GM21381 (cell line): ENCODE measurements at regions not wholly inside any gene's neighbourhood (a gene's known extent, or its start where the extent isn't known, plus 50 kb on each side); places are given as distances from the start of the nearest gene placed in this dataset.

Experiments used
- ATAC-seq: cut with Tn5 transposase; IDR thresholded peaks from one replicate; pipeline ENCODE4 v1.9.1; 2021; ENCODE audit warnings: mild to moderate bottlenecking, moderate library complexity; ENCODE audit not compliant: unreplicated experiment

- no peak for ATAC-seq
These were observed 155.9 kb downstream of the DLEU7 start for GRCh38 chr13:50687545-50687944.

- no peak for ATAC-seq
These were observed 153.5 kb downstream of the DLEU7 start for GRCh38 chr13:50690006-50690405.

- ATAC-seq = no peak
These were observed 152.3 kb downstream of the DLEU7 start for GRCh38 chr13:50691176-50691680.

GRCh38 chr13:50691681-50692263 lies 151.7 kb downstream of the DLEU7 start:
- no peak for ATAC-seq

GRCh38 chr13:50692396-50692915 lies 151.0 kb downstream of the DLEU7 start:
- no peak for ATAC-seq

DNA sequence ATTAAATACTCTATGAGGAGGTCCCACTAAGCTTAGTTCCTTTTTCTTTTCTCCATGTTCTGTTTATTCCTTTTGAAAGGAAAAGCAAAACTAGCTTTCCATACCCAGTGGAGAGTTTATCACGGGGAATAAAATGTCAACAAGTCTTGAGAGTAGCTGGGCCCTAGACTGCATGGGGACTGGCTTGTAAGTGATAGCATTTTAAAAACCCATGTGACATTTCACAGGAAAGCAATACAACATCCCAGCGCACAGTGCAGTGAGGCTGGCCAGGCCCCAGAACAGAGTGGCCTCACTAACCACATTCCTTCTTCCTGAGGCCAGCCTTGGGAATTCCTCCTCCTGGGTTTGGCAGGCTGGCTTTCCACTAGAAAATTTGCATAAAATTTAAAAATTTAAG lies 149.8 kb downstream of the DLEU7 start:
- no peak for ATAC-seq

DNA sequence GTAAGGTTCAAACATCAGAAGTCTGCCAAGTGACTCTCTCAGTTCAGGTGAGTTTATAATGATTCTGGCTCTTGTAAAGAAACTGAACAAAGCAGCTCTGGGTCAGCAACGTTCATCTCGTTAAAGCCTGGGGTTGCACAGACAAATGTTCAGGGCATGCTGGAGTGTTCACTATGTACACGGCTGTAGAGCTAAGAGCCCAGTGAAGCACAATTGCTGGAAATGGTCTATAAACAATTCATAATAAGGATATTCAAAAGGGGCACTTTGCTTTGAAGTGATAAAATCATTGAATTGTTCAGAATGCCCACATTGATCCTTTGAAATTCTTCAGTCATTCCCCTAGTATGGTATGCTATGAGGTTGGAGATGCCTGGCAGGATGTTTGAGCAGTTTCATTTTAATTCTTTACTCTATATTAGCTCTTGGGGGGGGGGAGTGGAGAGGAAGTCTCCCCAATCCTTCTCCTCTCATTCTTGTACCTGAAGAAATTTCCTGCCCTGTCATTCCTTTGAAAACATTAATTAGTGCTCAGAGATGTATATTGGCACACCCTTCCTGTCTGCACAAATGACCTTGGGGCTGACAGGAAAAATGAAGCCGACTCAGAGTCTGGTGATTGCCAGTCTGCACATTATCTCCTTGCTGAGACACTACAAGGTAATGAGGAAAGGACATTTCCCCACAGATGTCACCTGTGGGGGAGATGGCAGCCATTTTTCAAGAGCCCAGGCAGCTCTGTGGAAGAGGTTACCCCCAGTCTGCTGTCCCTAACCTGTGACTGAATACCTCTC lies 145.5 kb downstream of the DLEU7 start:
- ATAC-seq = no peak

GRCh38 chr13:50699874-50700663 lies 143.4 kb downstream of the DLEU7 start:
- ATAC-seq = no peak

DNA sequence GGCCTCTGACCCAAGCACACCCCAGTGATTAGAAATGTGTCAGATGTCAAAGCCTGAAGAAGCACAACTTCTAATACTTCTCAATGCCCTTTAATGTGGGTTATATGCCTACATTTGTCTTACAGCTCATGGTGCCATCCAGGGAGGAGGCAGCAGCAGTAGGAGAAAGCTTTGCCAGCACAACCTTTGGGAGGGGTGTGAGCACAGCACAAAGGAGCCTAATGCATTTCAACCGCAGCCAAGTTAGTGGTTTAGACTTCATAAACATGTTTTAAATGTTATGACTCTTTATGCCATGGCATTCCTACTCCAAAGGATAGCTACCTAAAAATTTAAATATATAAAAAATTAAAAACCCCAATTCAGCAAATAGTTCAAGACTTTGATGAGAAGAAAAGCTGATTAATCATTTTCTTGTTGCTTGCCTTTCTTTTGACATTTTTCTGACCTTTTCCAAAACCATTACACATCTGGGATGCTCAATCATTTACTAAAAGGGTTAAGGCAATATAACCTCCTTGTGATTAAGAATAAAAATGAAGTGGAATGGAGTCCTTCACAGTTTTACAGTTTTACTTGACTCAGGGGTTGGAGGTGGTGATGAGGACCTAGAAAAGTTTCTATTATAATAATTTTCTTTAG lies 142.7 kb downstream of the DLEU7 start:
- no peak for ATAC-seq

DNA sequence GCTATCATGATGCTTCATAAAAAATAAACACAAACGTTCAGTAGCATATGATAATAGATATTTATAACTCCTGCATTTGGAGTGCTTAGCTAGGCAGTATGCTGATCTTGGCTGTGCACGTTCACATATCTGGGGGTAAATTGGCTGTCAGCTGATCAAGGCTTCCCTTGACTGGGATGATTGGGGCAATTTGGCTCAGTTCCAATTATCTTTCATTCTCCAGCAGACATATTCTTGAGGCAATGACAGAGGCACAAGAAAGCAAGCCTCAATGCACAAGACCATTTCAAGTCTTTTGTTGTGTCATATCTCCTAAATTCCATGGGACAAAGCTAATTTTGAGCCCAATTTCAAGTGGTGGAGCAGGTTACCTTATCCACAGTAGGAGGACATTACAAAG lies 142.0 kb downstream of the DLEU7 start:
- no peak for ATAC-seq

DNA sequence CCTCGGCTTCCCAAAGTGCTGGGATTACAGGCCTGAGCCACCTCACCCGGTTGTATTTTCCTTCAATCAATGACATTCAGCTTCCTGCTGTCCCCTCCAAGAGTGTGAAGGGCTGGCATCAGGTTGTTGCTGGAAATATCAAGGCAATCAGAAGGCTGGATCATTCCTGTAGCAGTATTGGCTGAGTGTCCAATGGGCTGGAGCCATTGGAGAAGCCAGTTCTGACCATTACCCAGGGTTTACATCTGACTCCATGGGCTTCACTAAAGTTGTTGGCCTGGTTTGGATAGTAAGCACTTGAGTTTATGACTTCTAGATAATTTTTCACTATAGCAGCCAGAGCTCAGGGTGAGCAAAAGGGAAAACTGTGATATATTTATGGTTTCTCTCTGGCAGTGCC lies 137.0 kb downstream of the DLEU7 start:
- ATAC-seq = no peak

DNA sequence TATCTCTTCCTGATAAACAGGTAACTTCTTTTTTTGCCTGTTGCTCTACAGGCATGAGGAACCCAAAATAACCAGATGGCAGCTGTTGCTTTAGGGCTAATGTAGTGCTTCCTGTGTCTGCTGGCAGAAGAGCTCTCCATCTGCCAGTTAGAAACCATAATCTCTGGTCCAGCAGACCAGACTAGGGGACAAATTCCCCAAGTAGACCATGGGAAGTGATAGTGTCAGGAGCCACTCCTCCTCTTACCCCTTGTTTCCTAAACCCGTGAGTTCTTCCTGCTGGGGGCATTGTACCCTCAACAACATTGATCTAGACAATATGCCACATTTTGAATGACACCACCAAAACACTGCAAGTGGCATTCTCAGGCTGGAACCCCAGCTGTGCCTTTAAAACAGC lies 135.9 kb downstream of the DLEU7 start:
- ATAC-seq = no peak

GRCh38 chr13:50708461-50708860 lies 135.0 kb downstream of the DLEU7 start:
- no peak for ATAC-seq

DNA sequence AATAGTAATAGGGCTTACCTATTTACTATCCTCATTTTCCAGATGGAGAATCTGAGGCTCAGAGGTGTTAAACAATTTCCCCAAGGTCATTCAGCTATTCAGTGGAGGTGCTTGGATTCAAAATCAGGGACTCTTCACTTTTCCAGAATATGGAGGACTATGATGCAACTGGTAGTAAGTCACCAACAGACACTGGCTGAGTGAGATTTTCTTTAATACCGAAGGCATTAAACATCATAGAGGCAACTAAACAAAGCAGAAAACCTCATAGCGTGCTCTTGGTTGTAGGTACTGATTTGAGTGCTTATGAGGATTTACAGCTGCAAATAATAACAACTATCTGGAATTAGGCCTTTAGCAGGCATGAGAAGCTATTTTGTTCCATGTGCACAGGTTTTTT lies 134.4 kb downstream of the DLEU7 start:
- no peak for ATAC-seq

GRCh38 chr13:50711131-50711815 lies 132.2 kb downstream of the DLEU7 start:
- ATAC-seq = no peak

DNA sequence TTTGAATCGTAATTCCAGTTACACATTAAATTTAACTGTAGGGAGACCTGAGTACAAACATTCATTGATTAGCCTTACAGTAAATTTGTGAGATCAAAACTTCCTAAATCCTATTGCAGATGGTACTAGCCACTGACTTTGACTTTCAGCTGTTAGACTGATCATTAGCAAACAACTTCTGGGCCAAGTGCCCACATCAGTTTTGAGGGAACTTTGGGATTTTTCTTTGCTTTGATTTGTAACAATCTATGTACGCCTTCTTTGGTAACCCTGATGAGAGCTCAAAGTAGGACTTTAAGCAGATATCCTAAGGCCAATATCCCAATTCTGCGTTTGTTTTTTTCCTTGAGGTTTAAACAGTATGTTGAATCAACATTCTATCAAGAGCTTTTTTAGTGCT lies 131.5 kb downstream of the DLEU7 start:
- no peak for ATAC-seq

- ATAC-seq = no peak
These were observed 131.0 kb downstream of the DLEU7 start for GRCh38 chr13:50712456-50712855.

GRCh38 chr13:50712881-50713280 lies 130.6 kb downstream of the DLEU7 start:
- no peak for ATAC-seq

DNA sequence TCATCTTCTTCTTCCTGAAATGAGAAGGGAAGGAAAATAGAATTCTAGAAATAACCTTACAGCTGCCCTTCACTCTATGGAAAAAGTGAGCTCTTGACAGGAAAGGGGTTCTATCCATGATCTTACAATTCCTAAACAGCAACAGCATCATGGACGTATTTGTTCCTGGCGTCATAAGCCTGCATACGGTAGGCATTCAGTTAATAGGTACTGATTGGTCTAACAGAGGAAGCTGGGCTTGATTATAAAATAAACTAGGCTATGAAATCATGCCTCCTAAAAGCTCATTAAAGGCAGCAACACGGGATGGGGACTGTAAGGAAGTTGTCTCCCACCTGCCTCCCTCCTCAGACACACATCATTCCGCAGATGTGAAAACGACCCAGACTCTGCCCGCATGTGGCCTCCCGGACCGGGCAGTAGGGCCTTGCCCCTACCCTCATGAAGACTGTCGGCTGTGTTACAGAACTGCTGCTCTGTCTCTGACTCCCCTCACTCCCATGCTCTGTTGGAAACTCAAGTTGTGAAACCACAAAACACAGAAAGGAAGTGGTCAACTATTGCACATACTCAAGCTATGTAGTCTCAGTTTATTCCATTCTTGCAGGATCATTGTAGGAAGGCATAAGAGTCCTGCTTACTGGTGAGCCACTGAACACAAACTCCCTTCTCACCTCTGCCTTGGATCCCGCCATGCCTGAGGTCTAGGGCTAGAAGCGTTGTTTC lies 129.8 kb downstream of the DLEU7 start:
- no peak for ATAC-seq

- no peak for ATAC-seq
These were observed 128.6 kb downstream of the DLEU7 start for GRCh38 chr13:50714891-50715290.
